ENCODE measurements at regions not wholly inside any gene's neighbourhood (a gene's known extent, or its start where the extent isn't known, plus 50 kb on each side); places are given as distances from the start of the nearest gene placed in this dataset.
"Not testable (repeated sequence)": the region's sequence is repeated elsewhere in the genome, so short reads cannot be mapped to it uniquely, and the experiment has no call there.

DNA sequence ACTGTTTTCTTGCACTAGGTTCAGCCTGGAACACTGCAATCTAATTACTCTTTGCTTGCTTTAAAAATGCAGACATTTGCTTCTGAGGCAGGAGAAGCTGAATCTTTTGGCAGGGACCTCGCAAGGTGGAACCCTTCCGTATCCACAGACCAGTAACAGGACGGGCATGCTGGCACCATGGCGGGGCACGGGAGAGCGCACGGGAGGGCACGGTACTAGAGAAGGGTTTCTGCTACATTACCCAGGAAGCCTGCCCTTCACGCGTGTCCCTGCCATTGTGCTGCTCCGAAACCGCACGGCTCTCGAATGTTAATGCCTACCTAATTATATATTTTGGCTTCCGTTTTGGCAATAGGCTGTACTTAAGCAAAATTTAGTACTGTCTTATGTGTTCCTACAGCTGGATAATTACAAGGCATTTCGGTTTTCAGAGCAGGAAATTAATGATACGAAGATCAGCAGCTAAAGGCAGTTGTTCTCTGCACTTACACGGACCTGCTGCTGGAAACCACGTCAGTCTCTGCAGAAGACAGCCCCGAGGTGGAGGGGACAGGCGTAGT lies 430.4 kb downstream of the IRS2 start:
- DNase-seq, result no peak

- no peak for DNase-seq
These were observed 431.2 kb downstream of the IRS2 start for GRCh38 chr13:109355166-109355565.

DNA sequence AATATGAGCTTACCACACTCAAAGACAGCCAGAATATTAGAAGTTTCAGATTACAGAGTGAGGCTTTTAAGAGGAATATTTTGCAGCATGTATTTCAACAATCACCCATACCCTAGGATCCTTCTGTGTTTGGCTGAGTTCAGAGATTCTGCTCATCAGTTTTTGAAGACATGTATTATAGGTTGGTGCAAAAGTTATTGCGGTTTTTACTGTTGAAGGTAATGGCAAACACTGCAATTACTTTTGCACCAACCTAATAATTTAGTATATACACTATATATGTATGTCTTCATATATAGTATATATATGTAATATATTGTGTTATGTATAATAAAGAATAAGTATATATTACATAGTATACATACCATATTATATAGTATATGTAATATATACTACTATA lies 435.1 kb downstream of the IRS2 start:
- no peak for DNase-seq

- DNase-seq, result no peak
These were observed 437.7 kb downstream of the IRS2 start for GRCh38 chr13:109348519-109349258.

GRCh38 chr13:109346060-109346459 lies 440.3 kb downstream of the IRS2 start:
- no peak for DNase-seq

- DNase-seq, result no peak
These were observed 440.9 kb downstream of the IRS2 start for GRCh38 chr13:109345433-109345941.

DNA sequence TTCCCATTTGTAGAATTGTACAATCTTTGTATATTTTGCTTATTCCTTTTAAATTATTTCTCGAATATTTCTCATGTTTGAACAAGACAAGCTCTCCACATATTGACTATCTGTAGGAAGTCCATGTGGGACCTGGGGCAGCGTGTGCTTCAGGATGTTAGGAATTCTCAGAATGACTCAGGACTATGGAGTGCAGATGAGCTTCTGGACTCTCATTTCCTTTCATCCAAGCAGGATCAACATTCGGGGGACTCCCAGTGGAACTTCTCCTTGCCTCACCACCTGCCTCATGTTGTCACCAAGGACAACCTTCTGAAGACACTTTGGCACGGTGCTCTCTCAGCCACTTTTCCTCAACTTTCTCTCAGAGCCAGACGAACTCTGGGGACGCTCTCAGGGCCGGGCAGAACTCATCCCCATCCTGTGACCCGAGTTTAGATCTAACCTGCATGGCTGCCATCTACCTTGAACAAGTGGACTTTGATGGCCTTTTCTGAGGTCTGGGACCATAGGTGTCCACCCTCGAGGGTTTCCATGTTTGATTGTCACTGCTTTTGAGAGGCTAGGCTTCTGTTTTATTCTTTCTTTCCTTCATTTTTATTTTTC lies 441.7 kb downstream of the IRS2 start:
- no peak for DNase-seq

GRCh38 chr13:109336730-109337129 lies 449.7 kb downstream of the IRS2 start:
- no peak for DNase-seq

- DNase-seq, result no peak
These were observed 452.3 kb downstream of the IRS2 start for GRCh38 chr13:109333893-109334651.

DNA sequence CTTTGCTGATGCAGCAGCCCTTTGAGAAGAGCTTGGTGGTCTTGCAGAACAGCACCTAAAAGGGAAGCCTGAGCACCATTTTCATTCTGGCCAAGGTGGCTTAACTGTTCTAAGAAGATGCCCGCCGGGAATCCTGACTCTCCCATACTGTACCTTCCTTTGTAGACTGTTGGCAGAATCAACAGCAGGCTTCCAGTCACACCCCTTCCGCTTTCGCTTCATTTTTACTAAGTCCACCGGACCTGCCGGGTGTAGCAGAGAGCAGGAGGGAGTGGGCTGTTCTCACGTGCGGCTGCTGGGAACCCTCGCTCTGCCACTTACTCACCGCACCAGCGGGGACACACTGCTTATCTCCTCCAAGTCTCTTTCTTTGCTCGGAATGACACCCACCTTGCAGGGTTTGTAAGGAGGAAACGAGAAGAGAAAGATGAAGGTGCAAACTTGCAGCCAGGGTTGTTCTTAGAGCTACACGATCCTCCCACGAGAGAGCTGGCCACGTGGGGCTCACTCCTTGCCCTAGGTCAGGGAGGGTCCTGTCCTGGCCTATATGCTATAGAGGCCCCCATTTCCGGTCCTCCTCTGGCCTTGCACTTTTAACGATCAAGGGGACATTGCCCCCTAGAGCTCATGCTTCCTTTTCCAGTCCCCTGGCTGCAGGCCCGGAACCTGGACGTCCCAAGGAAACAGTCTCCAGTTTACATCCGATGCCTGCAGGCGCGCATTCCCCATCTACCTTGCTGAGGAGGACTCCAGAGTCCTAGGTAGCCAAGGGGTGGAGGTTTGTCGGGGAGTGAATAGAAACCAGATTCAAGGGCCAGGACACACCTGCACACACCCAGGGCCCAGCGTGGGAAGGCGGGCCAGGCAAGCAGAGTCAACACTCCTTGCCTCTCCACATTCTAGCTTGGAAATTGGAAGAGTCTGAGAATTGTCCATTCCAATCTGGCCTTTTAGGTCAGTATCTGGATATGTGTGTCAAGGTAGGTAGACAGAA lies 453.6 kb downstream of the IRS2 start:
- no peak for DNase-seq

DNA sequence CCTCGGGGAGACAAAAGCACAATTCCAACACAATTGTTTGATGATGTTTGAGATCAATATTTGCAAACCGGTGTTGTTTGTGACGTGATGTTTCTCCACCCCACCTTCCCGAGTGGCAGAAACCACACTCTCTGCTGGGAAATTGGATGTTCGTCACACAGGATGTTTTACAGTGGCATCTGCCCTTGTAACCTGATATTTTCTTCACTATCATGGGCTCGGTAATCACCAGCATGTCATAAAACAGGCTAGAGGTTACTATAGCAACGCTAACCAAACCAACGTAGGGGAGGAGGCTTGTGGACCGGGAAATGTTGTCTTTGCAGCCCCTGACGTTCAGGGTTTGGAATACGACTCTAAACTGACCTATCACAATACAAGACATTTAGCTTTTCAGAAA lies 454.5 kb downstream of the IRS2 start:
- peak; percentile 17 for DNase-seq

GRCh38 chr13:109331011-109331433 lies 455.4 kb downstream of the IRS2 start:
- DNase-seq, result no peak

DNA sequence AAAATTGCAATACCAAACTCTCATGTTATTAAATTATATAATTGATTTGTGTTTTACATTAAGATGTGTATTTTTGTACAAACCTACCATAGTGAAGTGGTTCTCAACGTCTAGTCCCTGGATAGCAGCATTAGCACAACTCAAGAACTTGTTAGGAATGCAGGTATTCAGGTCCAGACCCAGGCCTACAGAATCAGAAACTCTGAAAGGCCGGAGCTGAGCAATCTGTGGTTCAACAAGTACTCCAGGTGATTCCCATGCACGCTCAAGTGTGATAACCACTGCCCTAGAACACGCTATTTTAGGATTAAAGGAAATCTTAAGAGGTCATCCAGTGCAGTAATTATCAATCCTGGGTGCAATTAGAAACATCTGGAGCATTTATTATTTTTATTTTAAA lies 456.3 kb downstream of the IRS2 start:
- DNase-seq, result no peak

DNA sequence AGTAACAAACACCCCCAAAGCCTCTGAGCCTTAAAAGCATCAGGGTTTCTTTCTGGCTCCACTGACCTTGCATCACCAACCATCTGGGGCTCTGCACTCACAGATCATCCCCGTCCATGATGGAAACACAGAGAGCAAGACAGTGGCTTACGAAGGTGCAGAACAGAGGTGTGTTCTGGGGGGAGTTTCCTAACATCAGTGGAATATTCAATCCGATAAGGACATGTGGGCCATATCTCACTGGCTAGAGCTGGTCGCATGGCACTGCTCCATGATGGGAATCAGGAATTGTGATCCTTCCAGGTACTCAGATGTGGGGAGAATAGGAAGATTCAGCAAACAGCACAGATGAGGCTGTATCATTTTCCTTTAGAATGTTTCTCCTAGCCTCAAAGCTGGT lies 457.2 kb downstream of the IRS2 start:
- DNase-seq, result no peak

GRCh38 chr13:109326601-109327000 lies 459.8 kb downstream of the IRS2 start:
- no peak for DNase-seq

GRCh38 chr13:109323338-109323737 lies 463.0 kb downstream of the IRS2 start:
- no peak for DNase-seq

- no peak for DNase-seq
These were observed 467.3 kb downstream of the IRS2 start for GRCh38 chr13:109318945-109319590.

GRCh38 chr13:109315481-109315880 lies 470.9 kb downstream of the IRS2 start:
- no peak for DNase-seq

DNA sequence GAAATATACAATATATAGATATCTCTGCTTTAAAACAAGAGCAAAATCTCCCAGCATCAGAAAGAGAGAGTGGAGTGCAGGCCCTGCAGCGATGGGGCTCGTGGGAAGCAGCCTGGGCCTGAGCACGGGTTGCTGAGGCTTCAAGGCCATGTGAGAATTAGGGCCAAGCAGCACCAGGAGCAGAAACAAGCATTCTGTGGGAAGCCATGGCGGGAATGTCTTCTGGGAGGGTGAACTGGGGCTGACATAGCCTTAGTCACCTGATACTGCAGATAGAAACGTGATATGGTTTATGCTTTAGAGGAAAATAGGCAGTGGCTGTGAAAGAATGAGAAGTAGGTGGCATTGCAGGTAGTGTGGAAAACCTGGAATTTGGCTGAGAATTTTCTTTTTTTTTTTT lies 472.3 kb downstream of the IRS2 start:
- DNase-seq, result no peak

GRCh38 chr13:109312399-109312798 lies 474.0 kb downstream of the IRS2 start:
- no peak for DNase-seq

DNA sequence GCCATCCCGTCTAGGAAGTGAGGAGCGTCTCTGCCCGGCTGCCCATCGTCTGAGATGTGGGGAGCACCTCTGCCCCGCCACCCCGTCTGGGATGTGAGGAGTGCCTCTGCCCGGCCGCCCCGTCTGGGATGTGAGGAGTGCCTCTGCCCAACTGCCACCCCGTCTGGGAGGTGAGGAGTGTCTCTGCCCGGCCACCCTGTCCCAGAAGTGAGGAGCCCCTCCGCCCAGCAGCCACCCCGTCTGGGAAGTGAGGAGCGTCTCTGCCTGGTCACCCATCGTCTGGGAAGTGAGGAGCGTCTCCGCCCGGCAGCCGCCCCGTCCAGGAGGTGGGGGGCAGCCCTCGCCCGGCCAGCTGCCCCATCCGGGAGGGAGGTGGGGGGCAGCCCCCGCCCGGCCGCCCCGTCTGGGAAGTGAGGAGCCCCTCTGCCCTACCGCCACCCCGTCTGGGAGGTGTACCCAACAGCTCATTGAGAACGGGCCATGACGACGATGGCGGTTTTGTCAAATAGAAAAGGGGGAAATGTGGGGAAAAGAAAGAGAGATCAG lies 474.9 kb downstream of the IRS2 start:
- not testable (repeated sequence) for DNase-seq

Measured in NCI-H1436 treated with DMSO at 0.1 percent for 48 hours (cell line).